IMR-90 (cell line): ENCODE measurements at regions not wholly inside any gene's neighbourhood (a gene's known extent, or its start where the extent isn't known, plus 50 kb on each side); places are given as distances from the start of the nearest gene placed in this dataset.

Experiments used
- ATAC-seq: fragments of 200-7000 bp; cut with Tn5 transposase; 2 replicates; pipeline ENCODE4 v1.9.1; 2020; ENCODE audit warnings: low read depth, mild to moderate bottlenecking, moderate library complexity
- BruUV-seq: library from RNA; stranded (reverse); fragments of 400-500 nt; replicated peaks from 2 replicates; lab custom pipeline; 2021; lab: Mats Ljungman, UMichigan
- CTCF ChIA-PET: fragments of 300-600 bp; formaldehyde crosslinking; extraction: SDS; loops from one replicate; lab custom pipeline; 2021; ENCODE audit warnings: antibody characterized with exemption; lab: Yijun Ruan, JAX
- POLR2A ChIA-PET: fragments of 300-600 bp; sonication (Branson Sonifier 250); formaldehyde crosslinking; loops from one replicate; lab custom pipeline; 2022; ENCODE audit warnings: antibody characterized with exemption; ENCODE audit not compliant: unreplicated experiment; lab: Charles Lee
- DNase-seq: peaks from one replicate; pipeline ENCODE4 v3.0.0; 2013
- H2AFZ ChIP-seq: replicated peaks from 2 replicates; pipeline ENCODE3; 2013; ENCODE audit warnings: low read length, mild to moderate bottlenecking; ENCODE audit not compliant: poor library complexity
- H2AK5ac ChIP-seq: 2 replicates; pipeline ENCODE4 v1.6.1; 2013; ENCODE audit warnings: low read depth, low read length, inconsistent platforms
- H2AK9ac ChIP-seq: replicated peaks from 2 replicates; pipeline ENCODE3; 2013; ENCODE audit warnings: mild to moderate bottlenecking, low read depth, low read length, moderate library complexity; ENCODE audit not compliant: poor library complexity
- H2BK120ac ChIP-seq: 2 replicates; pipeline ENCODE4 v1.6.1; 2013; ENCODE audit warnings: low read depth, low read length, inconsistent platforms
- H2BK15ac ChIP-seq: 3 replicates; pipeline ENCODE4 v1.6.1; 2013; ENCODE audit warnings: low read depth, low read length, inconsistent platforms
- H2BK20ac ChIP-seq: 2 replicates; pipeline ENCODE4 v1.6.1; 2013; ENCODE audit warnings: low read depth, mild to moderate bottlenecking, inconsistent platforms, low read length, moderate library complexity
- H2BK5ac ChIP-seq: 2 replicates; pipeline ENCODE4 v1.6.1; 2013; ENCODE audit warnings: mild to moderate bottlenecking, low read depth, low read length, inconsistent platforms; ENCODE audit not compliant: poor library complexity, severe bottlenecking
- H3K14ac ChIP-seq: replicated peaks from 2 replicates; pipeline ENCODE4 v1.6.1; 2013; ENCODE audit warnings: low read depth, low read length, inconsistent platforms
- H3K18ac ChIP-seq: 2 replicates; pipeline ENCODE4 v1.6.1; 2013; ENCODE audit warnings: low read depth, low read length, control low read depth
- H3K23ac ChIP-seq: 2 replicates; pipeline ENCODE4 v1.6.1; 2013; ENCODE audit warnings: low read depth, low read length, inconsistent platforms
- H3K27ac ChIP-seq: 2 replicates; pipeline ENCODE4 v1.5.1; 2013; ENCODE audit warnings: mild to moderate bottlenecking, control low read depth, low read length; ENCODE audit not compliant: insufficient read depth
- H3K27me3 ChIP-seq: 2 replicates; pipeline ENCODE4 v1.6.1; 2013; ENCODE audit warnings: low read length; ENCODE audit not compliant: control insufficient read depth, insufficient read depth
- H3K36me3 ChIP-seq: 2 replicates; pipeline ENCODE4 v1.6.1; 2013; ENCODE audit warnings: low read length, mixed read lengths; ENCODE audit not compliant: control insufficient read depth, insufficient read depth
- H3K4ac ChIP-seq: 2 replicates; pipeline ENCODE4 v1.6.1; 2013; ENCODE audit warnings: low read depth, low read length, inconsistent platforms
- H3K4me1 ChIP-seq: 2 replicates; pipeline ENCODE4 v1.6.1; 2013; ENCODE audit warnings: low read length, mixed read lengths; ENCODE audit not compliant: control insufficient read depth, insufficient read depth
- H3K4me2 ChIP-seq: 2 replicates; pipeline ENCODE4 v1.6.1; 2013; ENCODE audit warnings: low read depth, mild to moderate bottlenecking, control low read depth, low read length, moderate library complexity
- H3K4me3 ChIP-seq: 2 replicates; pipeline ENCODE4 v1.5.1; 2013; ENCODE audit warnings: low read depth, mild to moderate bottlenecking, control low read depth, low read length, moderate library complexity; ENCODE audit not compliant: insufficient read depth
- H3K56ac ChIP-seq: 2 replicates; pipeline ENCODE4 v1.6.1; 2013; ENCODE audit warnings: low read length, inconsistent platforms; ENCODE audit not compliant: insufficient read depth; ENCODE audit errors: extremely low read depth
- H3K79me1 ChIP-seq, 2 experiments: 2 replicates each; pipeline ENCODE4 v1.6.1; 2013; ENCODE audit warnings: low read length in 2 of 2, inconsistent platforms in 1 of 2, low read depth in 1 of 2
- H3K9ac ChIP-seq: 2 replicates; pipeline ENCODE4 v1.6.1; 2013; ENCODE audit warnings: low read depth, low read length, control low read depth
- H3K9me1 ChIP-seq: 2 replicates; pipeline ENCODE4 v1.6.1; 2013; ENCODE audit warnings: low read length, inconsistent platforms; ENCODE audit not compliant: insufficient read depth
- H3K9me3 ChIP-seq: 2 replicates; pipeline ENCODE4 v1.6.1; 2013; ENCODE audit warnings: low read length; ENCODE audit not compliant: control insufficient read depth, insufficient read depth
- H4K20me1 ChIP-seq: 2 replicates; pipeline ENCODE4 v1.6.1; 2013; ENCODE audit warnings: low read length, inconsistent platforms; ENCODE audit not compliant: insufficient read depth
- H4K5ac ChIP-seq: 2 replicates; pipeline ENCODE4 v1.6.1; 2013; ENCODE audit warnings: mild to moderate bottlenecking, low read depth, low read length, control low read depth
- H4K8ac ChIP-seq, 2 experiments: 2 replicates each; pipeline ENCODE4 v1.6.1; 2013; ENCODE audit warnings: low read depth in 2 of 2, low read length in 2 of 2, control low read depth in 1 of 2, inconsistent platforms in 1 of 2
- H4K91ac ChIP-seq: 2 replicates; pipeline ENCODE4 v1.6.1; 2013; ENCODE audit warnings: low read depth, low read length, inconsistent platforms; ENCODE audit not compliant: insufficient read depth
- BHLHE40 ChIP-seq: fragments of 150-350 bp; IDR thresholded peaks from 2 replicates; pipeline ENCODE4 v1.6.1; 2016; ENCODE audit warnings: mild to moderate bottlenecking, low read depth, low read length
- CEBPB ChIP-seq: IDR thresholded peaks from 2 replicates; pipeline ENCODE4 v1.6.1; 2012; ENCODE audit warnings: low read depth, low read length, improper control_type of control experiment
- CHD1 ChIP-seq: IDR thresholded peaks from 2 replicates; pipeline ENCODE4 v1.6.1; 2012; ENCODE audit warnings: low read depth, low read length, improper control_type of control experiment
- CTCF ChIP-seq: conservative IDR thresholded peaks from 2 replicates; pipeline ENCODE4 v1.5.1; 2012; ENCODE audit warnings: mild to moderate bottlenecking, low read depth, low read length, improper control_type of control experiment
- FOS ChIP-seq: fragments of 150-350 bp; IDR thresholded peaks from 2 replicates; pipeline ENCODE4 v1.6.1; 2016; ENCODE audit warnings: low read depth, low read length
- MAFK ChIP-seq: IDR thresholded peaks from 2 replicates; pipeline ENCODE4 v1.6.1; 2012; ENCODE audit warnings: low read depth, low read length, improper control_type of control experiment
- MAZ ChIP-seq: IDR thresholded peaks from 2 replicates; pipeline ENCODE4 v1.6.1; 2012; ENCODE audit warnings: low read depth, mild to moderate bottlenecking, low read length, improper control_type of control experiment, moderate library complexity, borderline replicate concordance
- MXI1 ChIP-seq: IDR thresholded peaks from 2 replicates; pipeline ENCODE4 v1.6.1; 2012; ENCODE audit warnings: low read depth, mild to moderate bottlenecking, low read length, moderate library complexity, borderline replicate concordance
- NFE2L2 ChIP-seq: fragments of 150-350 bp; IDR thresholded peaks from 2 replicates; pipeline ENCODE4 v1.6.1; 2016; ENCODE audit warnings: low read depth, mild to moderate bottlenecking, low read length
- POLR2A ChIP-seq: IDR thresholded peaks from 2 replicates; pipeline ENCODE4 v1.6.1; 2012; ENCODE audit warnings: mild to moderate bottlenecking, low read depth, low read length
- RAD21 ChIP-seq: IDR thresholded peaks from 2 replicates; pipeline ENCODE4 v1.6.1; 2012; ENCODE audit warnings: low read length, improper control_type of control experiment
- RCOR1 ChIP-seq: IDR thresholded peaks from 2 replicates; pipeline ENCODE4 v1.6.1; 2012; ENCODE audit warnings: mild to moderate bottlenecking, low read length, improper control_type of control experiment; ENCODE audit not compliant: insufficient replicate concordance
- RFX5 ChIP-seq: IDR thresholded peaks from 2 replicates; pipeline ENCODE4 v1.8.0; 2012; ENCODE audit warnings: low read depth, mild to moderate bottlenecking, low read length, moderate library complexity
- SMC3 ChIP-seq: fragments of 150-350 bp; IDR thresholded peaks from 2 replicates; pipeline ENCODE4 v1.6.1; 2016; ENCODE audit warnings: low read depth, mild to moderate bottlenecking, antibody characterized with exemption, low read length, moderate library complexity
- USF2 ChIP-seq: fragments of 150-350 bp; IDR thresholded peaks from 2 replicates; pipeline ENCODE4 v1.6.1; 2017; ENCODE audit warnings: mild to moderate bottlenecking, antibody characterized with exemption, low read length, low read depth
- whole genome bisulfite sequencing, 2 experiments: methylation state at CpG; one replicate each; pipeline versions ENCODE4 v1.1.5 to v1.1.7; 2013; ENCODE audit warnings: missing lambda C conversion rate in 2 of 2; ENCODE audit not compliant: insufficient read length in 1 of 2; ENCODE audit errors: extremely low coverage in 2 of 2; 5-methylcytosine and 5-hydroxymethylcytosine counted together
- dilution Hi-C: fragments of 300-500 bp; cut with HindIII; formaldehyde crosslinking; loops from one replicate; pipeline ENCODE4 v1.14.3; 2018; ENCODE audit warnings: low sequenced_read_pairs; ENCODE audit not compliant: unreplicated experiment
- in situ Hi-C: fragments of 300-500 bp; cut with MboI; formaldehyde crosslinking; loops from 3 replicates; pipeline ENCODE4 v1.14.3; 2019; ENCODE audit warnings: low sequenced_read_pairs, inconsistent platforms, mixed read lengths
- intact Hi-C: fragments of 100-400 bp; cut with micrococcal nuclease; formaldehyde crosslinking; loops from 2 replicates; pipeline ENCODE4 v1.10.0; 2022

- Histone ChIP-seq H3K9me3 (no peaks in the 10 kb centered on the region), H3K79me1 (no peaks in the 10 kb centered on the region), H2BK5ac (no peak overlapping the region), H3K27me3 (peaks cover 1% of the 10 kb centered on the region), H4K20me1 (no peaks in the 10 kb centered on the region), H3K36me3 (no peaks in the 10 kb centered on the region), H4K91ac (peak overlapping the region; percentile 11; the same call in 1 of the 2 replicates), H4K5ac (no peak overlapping the region), H3K4me3 (no peak overlapping the region), H3K4ac (peak overlapping the region; percentile 44), H4K8ac (no peak overlapping the region), H3K27ac (no peak overlapping the region), H3K18ac (no peak overlapping the region), H3K9ac (no peak overlapping the region), H2BK20ac (no peak overlapping the region), H3K4me1 (peaks cover 18% of the 10 kb centered on the region), H2BK120ac (no peak overlapping the region), H2AK5ac (no peak overlapping the region), H3K56ac (no peak overlapping the region), H3K4me2 (no peak overlapping the region), H3K14ac (no peak overlapping the region), H3K23ac (no peak overlapping the region), H2AK9ac (no peak overlapping the region), H2BK15ac (no peak overlapping the region), H2AFZ (no peak overlapping the region), H3K9me1 (peaks cover 21% of the 10 kb centered on the region)
- WGBS, 2 experiments, result 100% methylated on average over 3 of the region's 6 CpGs; no CpG with 5 or more reads in 1 of the 2 experiments
- dilution Hi-C loops, result no loop called here
- POLR2A ChIA-PET, result no interaction called here
- intact Hi-C loops, result no loop called here
- DNase-seq (no peak), ATAC-seq (no peak)
- BruUV-seq, result no TSS peak
- CTCF ChIA-PET, result no interaction called here
- in situ Hi-C loops, result no loop called here
- TF ChIP-seq NFE2L2 (no peak), RCOR1 (no peak), MAFK (no peak), MAZ (no peak), USF2 (no peak), SMC3 (no peak), RAD21 (no peak), CTCF (no peak), MXI1 (no peak), BHLHE40 (no peak), POLR2A (no peak), FOS (no peak), CEBPB (no peak), RFX5 (no peak), CHD1 (no peak)
Measured at GRCh38 chr10:78952686-78953085, 116.1 kb upstream of the ZMIZ1 start.
